HCT116 (cell line): ENCODE measurements at regions not wholly inside any gene's neighbourhood (a gene's known extent, or its start where the extent isn't known, plus 50 kb on each side); places are given as distances from the start of the nearest gene placed in this dataset.

Experiments
- ATAC-seq: fragments of 200-7000 bp; cut with Tn5 transposase; 2 replicates; pipeline ENCODE4 v1.9.1; 2020; ENCODE audit warnings: mild to moderate bottlenecking, moderate library complexity
- BruUV-seq: library from RNA; stranded (reverse); fragments of 400-500 nt; replicated peaks from 2 replicates; lab custom pipeline; 2021; lab: Mats Ljungman, UMichigan
- CTCF ChIA-PET: fragments of 300-600 bp; sonication (Branson Sonifier 250); formaldehyde crosslinking; loops from one replicate; lab custom pipeline; 2021; ENCODE audit warnings: antibody characterized with exemption; lab: Charles Lee
- POLR2A ChIA-PET: fragments of 300-600, 350-600 bp; sonication (Branson Sonifier 250); formaldehyde crosslinking; loops from one replicate; lab custom pipeline; 2021; ENCODE audit warnings: antibody characterized with exemption; lab: Charles Lee
- RAD21 ChIA-PET, 2 experiments: fragments of 300-600 bp; sonication (Branson Sonifier 250); formaldehyde crosslinking; loops; one replicate each; lab custom pipeline; 2023; ENCODE audit warnings: low total read pairs in 2 of 2; ENCODE audit not compliant: uncharacterized antibody in 2 of 2, unreplicated experiment in 2 of 2, low non-redundant PET in 1 of 2; lab: Charles Lee
- DNase-seq: peaks from one replicate; pipeline ENCODE4 v3.0.0-alpha.2; 2010; ENCODE audit warnings: low read depth, low spot score
- H2AFZ ChIP-seq: fragments of 200-600 bp; shearing (Covaris generic), sonication (generic); 2 replicates; pipeline ENCODE4 v1.6.1; 2017; ENCODE audit warnings: low read depth, mixed run types, mixed read lengths, antibody characterized with exemption, low read length; ENCODE audit not compliant: poor library complexity, severe bottlenecking
- H3K27ac ChIP-seq: 2 replicates; pipeline ENCODE4 v1.5.1; 2012; ENCODE audit warnings: low read depth, low read length
- H3K27me3 ChIP-seq: fragments of 200-600 bp; sonication (generic); 2 replicates; pipeline ENCODE4 v1.6.1; 2016; ENCODE audit warnings: mixed run types, low read length, mixed read lengths; ENCODE audit not compliant: insufficient read depth
- H3K36me3 ChIP-seq, 2 experiments: fragments of 200-500 bp in 1 of 2; fragments of 200-600 bp in 1 of 2; sonication (Bioruptor generic) in 1 of 2; sonication (generic) in 1 of 2; 2 replicates each; pipeline versions ENCODE4 v1.5.1 to v1.6.1; 2014 to 2016; ENCODE audit warnings: low read length in 2 of 2, inconsistent platforms in 1 of 2, mixed read lengths in 1 of 2, mixed run types in 1 of 2; ENCODE audit not compliant: insufficient read depth in 2 of 2, control insufficient read depth in 1 of 2
- H3K4me1 ChIP-seq, 2 experiments: fragments of 200-600 bp in 1 of 2; sonication (generic) in 1 of 2; 2 replicates each; pipeline versions ENCODE4 v1.5.1 to v1.6.1; 2012 to 2017; ENCODE audit warnings: low read length in 2 of 2, inconsistent platforms in 1 of 2, mild to moderate bottlenecking in 1 of 2, mixed read lengths in 1 of 2, mixed run types in 1 of 2, moderate library complexity in 1 of 2; ENCODE audit not compliant: insufficient read depth in 2 of 2, control insufficient read depth in 1 of 2
- H3K4me2 ChIP-seq: fragments of 200-600 bp; sonication (generic); 2 replicates; pipeline ENCODE4 v1.6.1; 2017; ENCODE audit warnings: mixed run types, low read length, mixed read lengths
- H3K4me3 ChIP-seq, 2 experiments: fragments of 200-600 bp in 1 of 2; sonication (generic) in 1 of 2; replicated peaks in 1 of 2; 2 replicates each; pipeline ENCODE4 v1.5.1; 2011 to 2016; ENCODE audit warnings: low read length in 2 of 2, control low read depth in 1 of 2, low read depth in 1 of 2, mild to moderate bottlenecking in 1 of 2, mixed read lengths in 1 of 2, mixed run types in 1 of 2
- H3K79me2 ChIP-seq: fragments of 200-600 bp; sonication (generic); 2 replicates; pipeline ENCODE4 v1.6.1; 2017; ENCODE audit warnings: mild to moderate bottlenecking, mixed run types, low read length, moderate library complexity, mixed read lengths; ENCODE audit not compliant: insufficient read depth
- H3K9ac ChIP-seq: fragments of 200-600 bp; sonication (generic); 2 replicates; pipeline ENCODE4 v1.6.1; 2016; ENCODE audit warnings: low read length, mixed read lengths
- H3K9me2 ChIP-seq: fragments of 200-600 bp; sonication (generic), shearing (Covaris generic); 2 replicates; pipeline ENCODE4 v1.6.1; 2017; ENCODE audit warnings: mixed run types, mild to moderate bottlenecking, moderate library complexity; ENCODE audit not compliant: insufficient read depth
- H3K9me3 ChIP-seq, 2 experiments: fragments of 200-500 bp in 1 of 2; fragments of 200-600 bp in 1 of 2; sonication (Bioruptor generic) in 1 of 2; sonication (generic) in 1 of 2; 2 replicates each; pipeline ENCODE4 v1.6.1; 2014 to 2017; ENCODE audit warnings: low read length in 2 of 2, mixed read lengths in 2 of 2, inconsistent platforms in 1 of 2, low read depth in 1 of 2, mild to moderate bottlenecking in 1 of 2, mixed run types in 1 of 2, moderate library complexity in 1 of 2; ENCODE audit not compliant: control insufficient read depth in 1 of 2, insufficient read depth in 1 of 2
- H4K20me1 ChIP-seq: fragments of 200-600 bp; sonication (generic), shearing (Covaris generic); 2 replicates; pipeline ENCODE4 v1.6.1; 2017; ENCODE audit warnings: mixed run types, mild to moderate bottlenecking, moderate library complexity; ENCODE audit not compliant: insufficient read depth
- ATF3 ChIP-seq: IDR thresholded peaks from 2 replicates; pipeline ENCODE4 v1.6.1; 2012
- CBX3 ChIP-seq: IDR thresholded peaks from 2 replicates; pipeline ENCODE4 v1.6.1; 2012; ENCODE audit warnings: low read depth
- CEBPB ChIP-seq: IDR thresholded peaks from 2 replicates; pipeline ENCODE4 v1.6.1; 2012; ENCODE audit warnings: low read depth
- CTCF ChIP-seq, 3 experiments: fragments of 200-600 bp in 1 of 3; sonication (generic) in 1 of 3; IDR thresholded peaks in 2 of 3; conservative IDR thresholded peaks in 1 of 3; 2 replicates each; pipeline ENCODE4 v1.5.1; 2012 to 2017; ENCODE audit warnings: low read depth in 2 of 3, low read length in 2 of 3, antibody characterized with exemption in 1 of 3, borderline replicate concordance in 1 of 3, control low read depth in 1 of 3, mild to moderate bottlenecking in 1 of 3, mixed read lengths in 1 of 3, mixed run types in 1 of 3, moderate library complexity in 1 of 3; ENCODE audit not compliant: insufficient read depth in 1 of 3
- EGR1 ChIP-seq: IDR thresholded peaks from 2 replicates; pipeline ENCODE4 v1.6.1; 2012; ENCODE audit warnings: low read depth
- ELF1 ChIP-seq: IDR thresholded peaks from 2 replicates; pipeline ENCODE4 v1.6.1; 2012; ENCODE audit warnings: low read depth, borderline replicate concordance
- EZH2phosphoT487 ChIP-seq: fragments of 200-600 bp; IDR thresholded peaks from 2 replicates; pipeline ENCODE4 v1.6.1; 2018; ENCODE audit warnings: antibody characterized with exemption, borderline replicate concordance
- MAX ChIP-seq: IDR thresholded peaks from 2 replicates; pipeline ENCODE4 v1.6.1; 2012
- POLR2A ChIP-seq: IDR thresholded peaks from 2 replicates; pipeline ENCODE4 v1.7.0; 2011; ENCODE audit warnings: borderline replicate concordance; ENCODE audit not compliant: insufficient read depth, insufficient read length; ENCODE audit errors: extremely low read depth
- RAD21 ChIP-seq: IDR thresholded peaks from 2 replicates; pipeline ENCODE4 v1.6.1; 2012; ENCODE audit warnings: low read depth, mild to moderate bottlenecking
- REST ChIP-seq: IDR thresholded peaks from 2 replicates; pipeline ENCODE4 v1.6.1; 2012; ENCODE audit warnings: low read depth
- SIN3A ChIP-seq: IDR thresholded peaks from 2 replicates; pipeline ENCODE4 v1.6.1; 2012; ENCODE audit warnings: low read depth
- SP1 ChIP-seq: IDR thresholded peaks from 2 replicates; pipeline ENCODE4 v1.6.1; 2012; ENCODE audit warnings: low read depth
- SRF ChIP-seq: IDR thresholded peaks from 2 replicates; pipeline ENCODE4 v1.6.1; 2012; ENCODE audit warnings: low read depth
- TCF7L2 ChIP-seq: IDR thresholded peaks from 2 replicates; pipeline ENCODE4 v1.7.0; 2011; ENCODE audit warnings: borderline replicate concordance, inconsistent platforms; ENCODE audit not compliant: insufficient read depth, insufficient read length; ENCODE audit errors: extremely low read depth
- YY1 ChIP-seq: IDR thresholded peaks from 2 replicates; pipeline ENCODE4 v1.6.1; 2011; ENCODE audit warnings: low read length, low read depth, moderate library complexity, mild to moderate bottlenecking; ENCODE audit not compliant: insufficient replicate concordance; ENCODE audit errors: extremely low read depth
- intact Hi-C: fragments of 100-400 bp; cut with micrococcal nuclease; formaldehyde crosslinking; loops from 2 replicates; pipeline ENCODE4 v1.10.0; 2022

- no peak overlapping the region for H3K4me3 ChIP-seq
- ChIA-PET POLR2A (no interaction called here), CTCF (no interaction called here), RAD21 (no interaction called here)
- no peaks in the 10 kb centered on the region for H3K4me1 ChIP-seq
- no peaks in the 10 kb centered on the region for H3K79me2 ChIP-seq
- no peaks in the 10 kb centered on the region for H3K9me3 ChIP-seq
- no peak for TF ChIP-seq EGR1
- no peak for TF ChIP-seq SP1
- TF ChIP-seq ELF1 = no peak
- TF ChIP-seq CTCF (IDR thresholded peaks at IDR 0.05 in 2 of 3, conservative IDR thresholded peaks at IDR 0.05 in 1 of 3; ENCODE audit: borderline replicate concordance in 1 of 3, insufficient read depth in 1 of 3, low read depth in 2 of 3, low read length in 2 of 3) = no peak
- H3K9me2 ChIP-seq = no peaks in the 10 kb centered on the region
- no peaks in the 10 kb centered on the region for H4K20me1 ChIP-seq
- H3K27ac ChIP-seq = no peak overlapping the region
- H2AFZ ChIP-seq = no peak overlapping the region
- ATAC-seq (no peak), DNase-seq (no peak)
- intact Hi-C loops = no loop called here
- BruUV-seq = no TSS peak
- no peaks in the 10 kb centered on the region for H3K36me3 ChIP-seq
- no peaks in the 10 kb centered on the region for H3K27me3 ChIP-seq
- H3K9ac ChIP-seq = no peak overlapping the region
- no peak overlapping the region for H3K4me2 ChIP-seq
Measured at GRCh38 chr3:17872457-17872856, 130.0 kb upstream of the TBC1D5 start.

GRCh38 chr3:17865631-17866030, 123.2 kb upstream of the TBC1D5 start:
- no peaks in the 10 kb centered on the region for H4K20me1 ChIP-seq
- no peaks in the 10 kb centered on the region for H3K9me3 ChIP-seq
- H3K4me3 ChIP-seq = no peak overlapping the region
- H3K4me2 ChIP-seq = no peak overlapping the region
- H3K79me2 ChIP-seq = peaks cover 16% of the 10 kb centered on the region
- no peaks in the 10 kb centered on the region for H3K36me3 ChIP-seq
- ChIA-PET CTCF (no interaction called here), RAD21 (no interaction called here), POLR2A (no interaction called here)
- H3K9me2 ChIP-seq = no peaks in the 10 kb centered on the region; the same call in 1 of the 2 replicates
- no peak overlapping the region for H3K9ac ChIP-seq
- intact Hi-C loops = no loop called here
- DNase-seq = no peak
- no TSS peak for BruUV-seq
- H3K27me3 ChIP-seq = no peaks in the 10 kb centered on the region
- ATAC-seq = no peak
- H3K4me1 ChIP-seq = peaks cover 3 to 11% of the 10 kb centered on the region in 2 experiments; a peak in 3 of 4 replicates
- H3K27ac ChIP-seq = no peak overlapping the region
- H2AFZ ChIP-seq = no peak overlapping the region
- no peak for TF ChIP-seq YY1
- TF ChIP-seq RAD21 = no peak
- TF ChIP-seq SIN3A = no peak
- no peak for TF ChIP-seq SP1
- no peak for TF ChIP-seq ELF1
- TF ChIP-seq SRF = no peak
- TF ChIP-seq ATF3 = no peak
- no peak for TF ChIP-seq MAX
- TF ChIP-seq EZH2phosphoT487 = no peak
- no peak for TF ChIP-seq REST
- no peak for TF ChIP-seq POLR2A
- TF ChIP-seq EGR1 = no peak
- no peak for TF ChIP-seq CEBPB
- no peak for TF ChIP-seq CBX3
- no peak for TF ChIP-seq TCF7L2
